ENCODE measurements at regions not wholly inside any gene's neighbourhood (a gene's known extent, or its start where the extent isn't known, plus 50 kb on each side); places are given as distances from the start of the nearest gene placed in this dataset.

- TF ChIP-seq, protein P1, sequence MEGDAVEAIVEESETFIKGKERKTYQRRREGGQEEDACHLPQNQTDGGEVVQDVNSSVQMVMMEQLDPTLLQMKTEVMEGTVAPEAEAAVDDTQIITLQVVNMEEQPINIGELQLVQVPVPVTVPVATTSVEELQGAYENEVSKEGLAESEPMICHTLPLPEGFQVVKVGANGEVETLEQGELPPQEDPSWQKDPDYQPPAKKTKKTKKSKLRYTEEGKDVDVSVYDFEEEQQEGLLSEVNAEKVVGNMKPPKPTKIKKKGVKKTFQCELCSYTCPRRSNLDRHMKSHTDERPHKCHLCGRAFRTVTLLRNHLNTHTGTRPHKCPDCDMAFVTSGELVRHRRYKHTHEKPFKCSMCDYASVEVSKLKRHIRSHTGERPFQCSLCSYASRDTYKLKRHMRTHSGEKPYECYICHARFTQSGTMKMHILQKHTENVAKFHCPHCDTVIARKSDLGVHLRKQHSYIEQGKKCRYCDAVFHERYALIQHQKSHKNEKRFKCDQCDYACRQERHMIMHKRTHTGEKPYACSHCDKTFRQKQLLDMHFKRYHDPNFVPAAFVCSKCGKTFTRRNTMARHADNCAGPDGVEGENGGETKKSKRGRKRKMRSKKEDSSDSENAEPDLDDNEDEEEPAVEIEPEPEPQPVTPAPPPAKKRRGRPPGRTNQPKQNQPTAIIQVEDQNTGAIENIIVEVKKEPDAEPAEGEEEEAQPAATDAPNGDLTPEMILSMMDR (conservative IDR thresholded peaks at IDR 0.05 in 1 of 2, IDR thresholded peaks at IDR 0.05 in 1 of 2; ENCODE audit: extremely low read depth in 1 of 2, insufficient read depth in 1 of 2, low read depth in 1 of 2, low read length in 2 of 2) = no peak
- TF ChIP-seq EZH2 (IDR thresholded peaks at IDR 0.05; ENCODE audit: borderline replicate concordance, low read length) = no peak
These were observed 60.6 kb upstream of the CD28 start for GRCh38 chr2:203645831-203646230.
